Fibroblast of the aortic adventitia (primary cell): ENCODE measurements at regions not wholly inside any gene's neighbourhood (a gene's known extent, or its start where the extent isn't known, plus 50 kb on each side); places are given as distances from the start of the nearest gene placed in this dataset.

Experiments
- DNase-seq: peaks from one replicate; pipeline ENCODE4 v3.0.0-alpha.2; 2010; ENCODE audit warnings: low read depth
- H3K4me3 ChIP-seq: 2 replicates; pipeline ENCODE4 v1.5.1; 2011; ENCODE audit warnings: low read depth, mild to moderate bottlenecking, control low read depth, low read length, moderate library complexity
- CTCF ChIP-seq: IDR thresholded peaks from 2 replicates; pipeline ENCODE4 v1.5.1; 2011; ENCODE audit warnings: mild to moderate bottlenecking, low read length, control low read depth, inconsistent platforms; ENCODE audit not compliant: insufficient read depth

GRCh38 chr6:90429713-90430112 is 133.1 kb upstream of the BACH2 start:
- H3K4me3 ChIP-seq, result no peak overlapping the region
- no peak for TF ChIP-seq CTCF
- no peak for DNase-seq

- no peak for DNase-seq
- no peak overlapping the region for H3K4me3 ChIP-seq
- TF ChIP-seq CTCF, result no peak
Measured at GRCh38 chr6:90428514-90428913, 131.9 kb upstream of the BACH2 start.

- no peak for DNase-seq
- H3K4me3 ChIP-seq, result no peak overlapping the region
- no peak for TF ChIP-seq CTCF
Measured at GRCh38 chr6:90425161-90425641, 128.6 kb upstream of the BACH2 start.

- no peak for TF ChIP-seq CTCF
- DNase-seq, result no peak
- H3K4me3 ChIP-seq, result no peak overlapping the region
Measured at GRCh38 chr6:90424580-90424979, 127.9 kb upstream of the BACH2 start.

- DNase-seq, result no peak
- no peak for TF ChIP-seq CTCF
- H3K4me3 ChIP-seq, result no peak overlapping the region
Measured at GRCh38 chr6:90421666-90422065, 125.0 kb upstream of the BACH2 start.

GRCh38 chr6:90420500-90420899 is 123.9 kb upstream of the BACH2 start:
- no peak overlapping the region for H3K4me3 ChIP-seq
- no peak for TF ChIP-seq CTCF
- no peak for DNase-seq

GRCh38 chr6:90417385-90417784 is 120.7 kb upstream of the BACH2 start:
- no peak for DNase-seq
- no peak overlapping the region for H3K4me3 ChIP-seq
- no peak for TF ChIP-seq CTCF
